HG02588 (cell line): ENCODE measurements at regions not wholly inside any gene's neighbourhood (a gene's known extent, or its start where the extent isn't known, plus 50 kb on each side); places are given as distances from the start of the nearest gene placed in this dataset.
"Not testable (repeated sequence)": the region's sequence is repeated elsewhere in the genome, so short reads cannot be mapped to it uniquely, and the experiment has no call there.

Experiments used
- ATAC-seq: cut with Tn5 transposase; IDR thresholded peaks from one replicate; pipeline ENCODE4 v1.9.1; 2021; ENCODE audit warnings: mild to moderate bottlenecking, moderate library complexity; ENCODE audit not compliant: unreplicated experiment

GRCh38 chr4:67412153-67412712 lies 133.1 kb downstream of the CENPC start:
- ATAC-seq = not testable (repeated sequence)

DNA sequence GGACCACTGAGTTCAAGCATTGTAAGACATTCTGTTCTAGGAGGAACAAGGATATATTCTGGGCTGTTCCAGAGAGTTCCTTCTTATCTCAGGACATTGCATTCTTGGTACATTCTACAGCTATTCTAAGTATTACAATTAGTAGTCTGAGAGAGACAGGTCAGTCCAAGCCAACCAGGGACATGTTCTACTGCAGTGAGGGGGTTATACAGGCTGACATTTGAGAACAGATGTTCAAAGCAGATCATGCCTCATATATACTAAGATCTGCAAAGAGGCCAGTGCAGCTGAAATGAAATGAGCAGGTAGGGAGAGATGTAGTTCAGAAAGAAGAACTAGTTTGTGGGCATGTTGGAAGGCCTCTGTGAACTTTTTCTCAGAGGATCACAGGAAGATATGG lies 142.0 kb downstream of the CENPC start:
- ATAC-seq = no peak

DNA sequence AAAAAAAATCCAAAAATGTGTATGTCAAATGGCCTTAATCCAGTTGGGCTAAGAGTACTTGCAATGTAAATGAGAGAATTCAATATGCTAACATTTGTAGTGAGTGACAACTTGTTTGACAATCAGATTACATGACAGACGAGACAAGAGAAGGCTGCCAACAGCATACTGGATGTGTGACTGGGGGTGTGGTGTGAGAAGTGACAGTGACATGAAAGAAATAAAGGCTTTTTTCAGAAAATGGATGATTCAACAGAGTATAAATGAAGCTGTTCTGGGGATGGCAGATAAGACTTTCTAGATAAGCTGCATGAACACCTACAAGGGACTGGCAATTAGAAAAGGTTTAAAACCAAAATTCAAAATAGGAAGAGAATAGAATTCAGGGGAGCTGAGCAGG lies 143.4 kb downstream of the CENPC start:
- ATAC-seq = no peak

- ATAC-seq = no peak
Observed at GRCh38 chr4:67397931-67398330, 147.4 kb downstream of the CENPC start.

GRCh38 chr4:67397031-67397430 lies 148.3 kb downstream of the CENPC start:
- no peak for ATAC-seq

DNA sequence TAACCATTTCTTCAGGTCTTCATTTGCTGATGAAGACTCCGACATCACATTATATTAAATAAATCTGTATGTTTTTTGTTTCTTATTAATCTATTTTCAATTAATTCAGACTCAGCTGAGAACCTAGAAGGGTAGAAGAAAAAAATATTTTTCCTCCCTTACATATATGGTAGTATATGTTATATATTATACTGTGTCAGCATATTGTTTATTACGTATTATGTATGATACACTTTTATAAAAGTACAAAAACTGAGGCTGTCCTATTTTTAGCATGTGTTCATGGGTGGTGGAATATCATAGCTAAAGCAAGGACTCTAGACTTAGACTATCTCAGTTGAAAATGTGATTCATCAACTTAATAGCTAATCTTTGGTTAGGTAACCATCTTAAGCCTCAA lies 149.3 kb downstream of the CENPC start:
- ATAC-seq = no peak

- ATAC-seq = no peak
Observed at GRCh38 chr4:67394879-67395278, 150.4 kb downstream of the CENPC start.

GRCh38 chr4:67393699-67394281 lies 151.5 kb downstream of the CENPC start:
- ATAC-seq = no peak

GRCh38 chr4:67393007-67393406 lies 152.3 kb downstream of the CENPC start:
- ATAC-seq = no peak

- ATAC-seq = not testable (repeated sequence)
Observed at GRCh38 chr4:67381406-67381804, 163.9 kb downstream of the CENPC start.

DNA sequence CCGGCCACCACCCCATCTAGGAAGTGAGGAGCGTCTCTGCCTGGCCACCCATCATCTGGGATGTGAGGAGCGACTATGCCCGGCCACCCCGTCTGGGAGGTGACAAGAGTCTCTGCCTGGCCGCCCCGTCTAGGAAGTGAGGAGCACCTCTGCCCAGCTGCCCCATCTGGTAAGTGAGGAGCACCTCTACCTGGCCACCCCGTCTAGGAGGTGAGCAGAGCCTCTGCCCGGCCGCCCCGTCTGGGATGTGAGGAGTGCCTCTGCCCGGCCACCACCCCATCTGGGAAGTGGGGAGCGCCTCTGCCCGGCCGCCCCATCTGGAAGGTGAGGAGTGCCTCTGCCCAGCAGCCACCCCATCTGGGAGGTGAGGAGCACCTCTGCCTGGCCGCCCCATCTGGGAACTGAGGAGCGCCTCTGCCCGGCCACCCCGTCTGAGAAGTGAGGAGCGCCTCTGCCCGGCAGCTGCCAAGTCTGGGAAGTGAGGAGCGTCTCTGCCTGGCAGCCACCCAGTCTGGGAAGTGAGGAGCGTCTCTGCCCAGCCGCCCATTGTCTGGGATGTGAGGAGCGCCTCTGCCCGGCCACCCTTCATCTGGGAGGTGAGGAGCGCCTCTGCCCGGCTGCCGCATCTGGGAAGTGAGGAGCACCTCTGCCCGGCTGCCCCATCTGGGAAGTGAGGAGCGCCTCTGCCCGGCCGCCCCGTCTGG lies 164.4 kb downstream of the CENPC start:
- not testable (repeated sequence) for ATAC-seq

DNA sequence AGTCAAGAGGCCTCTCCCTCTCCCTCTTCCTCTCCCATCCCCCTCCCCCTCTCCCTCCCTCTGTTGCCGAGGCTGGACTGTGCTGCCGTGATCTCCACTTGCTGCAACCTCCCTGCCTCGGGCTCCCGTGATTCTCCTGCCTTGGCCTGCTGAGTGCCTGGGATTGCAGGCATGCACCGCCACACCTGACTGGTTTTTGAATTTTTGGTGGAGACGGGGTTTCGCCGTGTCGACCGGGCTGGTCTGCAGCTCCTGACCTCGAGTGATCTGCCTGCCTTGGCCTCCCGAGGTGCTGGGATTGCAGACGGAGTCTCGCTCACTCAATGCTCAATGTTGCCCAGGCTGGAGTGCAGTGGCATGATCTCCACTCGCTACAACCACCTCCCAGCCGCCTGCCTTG lies 165.1 kb downstream of the CENPC start:
- no peak for ATAC-seq

DNA sequence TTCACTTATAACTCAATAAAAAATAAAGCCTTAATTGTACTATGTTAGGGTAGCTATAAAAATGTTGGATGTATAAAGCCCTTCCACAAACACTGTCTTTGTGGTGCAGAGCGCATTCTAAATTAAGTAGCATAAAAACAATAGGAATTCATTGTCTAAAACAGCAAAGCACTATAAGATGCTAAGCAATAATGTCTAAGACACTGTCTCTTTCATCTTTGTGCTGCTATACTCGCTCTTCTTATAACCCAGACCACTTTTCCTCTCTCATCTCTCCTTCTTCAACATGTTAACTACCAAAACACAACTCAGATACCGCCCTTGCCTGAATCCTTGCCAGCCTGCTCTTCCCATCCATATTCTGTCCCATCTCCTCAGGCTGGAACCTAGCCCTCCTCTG lies 170.0 kb downstream of the CENPC start:
- ATAC-seq = no peak

GRCh38 chr4:67371615-67372014 lies 173.7 kb downstream of the CENPC start:
- no peak for ATAC-seq

- no peak for ATAC-seq
Observed at GRCh38 chr4:67366311-67366861, 178.9 kb downstream of the CENPC start.

- ATAC-seq = no peak
Observed at GRCh38 chr4:67365661-67366245, 179.6 kb downstream of the CENPC start.

GRCh38 chr4:67355806-67356205 lies 189.5 kb downstream of the CENPC start:
- ATAC-seq = no peak

GRCh38 chr4:67346654-67347053 lies 198.6 kb downstream of the CENPC start:
- no peak for ATAC-seq

DNA sequence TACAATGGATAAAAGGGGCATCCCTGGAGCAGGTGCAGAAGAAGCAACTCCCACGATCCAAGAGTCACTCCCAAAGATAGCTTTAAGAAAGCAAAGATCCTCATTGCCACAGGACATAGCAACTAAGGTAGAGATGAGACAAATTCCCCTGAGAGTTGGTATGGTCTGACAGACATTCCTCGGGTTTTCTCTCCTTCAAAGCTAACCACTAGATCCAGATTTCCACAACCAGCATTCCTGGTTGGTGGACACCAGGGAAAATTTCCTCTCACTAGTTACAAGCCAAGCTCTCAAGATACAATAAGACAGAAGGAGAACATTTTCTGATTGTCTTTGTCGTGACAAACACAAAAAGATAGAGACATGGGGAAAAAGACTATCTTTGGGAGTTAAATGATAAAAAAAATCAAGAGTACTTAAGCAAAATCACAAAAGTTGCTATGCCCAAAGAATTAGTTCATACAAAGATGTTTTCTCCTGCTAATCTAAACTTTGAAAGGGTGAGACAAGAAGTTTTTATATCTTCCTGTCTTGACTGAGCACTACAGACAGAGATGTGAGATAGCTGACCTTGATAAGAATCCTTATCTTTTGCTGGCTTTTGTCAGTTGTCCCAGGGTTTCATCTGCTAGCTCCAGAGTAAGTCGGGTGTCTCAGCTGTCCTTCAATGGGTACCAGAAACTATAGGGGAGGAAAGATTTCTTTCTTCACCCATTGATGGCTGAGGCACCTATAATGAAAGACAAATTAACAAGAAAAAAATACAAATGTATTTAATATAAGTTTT lies 200.5 kb downstream of the CENPC start:
- no peak for ATAC-seq

- no peak for ATAC-seq
Observed at GRCh38 chr4:67343199-67343598, 202.1 kb downstream of the CENPC start.

DNA sequence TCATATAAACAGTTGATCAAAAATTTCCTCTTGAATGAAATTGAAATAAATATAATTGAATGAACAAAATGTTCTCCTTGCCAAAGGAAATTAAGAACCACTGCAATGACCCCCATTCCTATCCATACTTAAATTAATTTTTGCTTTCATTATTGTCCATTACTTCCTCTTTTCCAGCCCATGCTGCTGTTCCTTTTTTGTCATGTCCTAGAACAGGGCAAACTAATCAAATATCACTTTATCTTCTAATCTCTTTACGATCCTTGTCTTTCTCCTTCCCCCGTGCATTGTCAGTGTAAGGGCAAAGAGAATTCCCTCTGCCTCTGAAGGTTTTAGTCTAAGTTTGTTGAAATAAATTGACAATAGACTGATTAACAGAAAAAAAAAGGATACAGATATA lies 203.0 kb downstream of the CENPC start:
- no peak for ATAC-seq
